Transverse colon (tissue), 4 donors: ENCODE measurements at regions not wholly inside any gene's neighbourhood (a gene's known extent, or its start where the extent isn't known, plus 50 kb on each side); places are given as distances from the start of the nearest gene placed in this dataset.
"Not testable (repeated sequence)": the region's sequence is repeated elsewhere in the genome, so short reads cannot be mapped to it uniquely, and the experiment has no call there.

ENCODE experiments used
- DNase-seq: peaks from one replicate; pipeline ENCODE4 v3.0.0-alpha.2; 2019
- H3K27ac ChIP-seq, 4 donors: fragments of 200-600 bp; sonication (generic); 2 replicates each; pipeline ENCODE4 v1.5.1; 2016 to 2018; ENCODE audit warnings: inconsistent platforms in 4 of 4
- H3K27me3 ChIP-seq: fragments of 200-600 bp; sonication (generic); 2 replicates; pipeline ENCODE4 v1.5.1; 2017; ENCODE audit warnings: inconsistent platforms
- H3K36me3 ChIP-seq, 4 donors: fragments of 200-600 bp; sonication (generic); 2 replicates each; pipeline ENCODE4 v1.5.1; 2017 to 2019; ENCODE audit warnings: inconsistent platforms in 4 of 4
- H3K4me1 ChIP-seq, 4 donors: fragments of 200-600 bp; sonication (generic); 2 replicates each; pipeline ENCODE4 v1.5.1; 2017 to 2020; ENCODE audit warnings: inconsistent platforms in 4 of 4
- H3K4me3 ChIP-seq, 4 donors: fragments of 200-600 bp; sonication (generic); 1 replicate in 1 of 4; 2 replicates in 3 of 4; pipeline versions ENCODE4 v1.5.1 to v1.6.1; 2017 to 2019; ENCODE audit warnings: inconsistent platforms in 4 of 4
- H3K9me3 ChIP-seq, 2 donors: fragments of 200-600 bp; sonication (generic); 2 replicates each; pipeline ENCODE4 v1.5.1; 2017 to 2019; ENCODE audit warnings: inconsistent platforms in 2 of 2
- CTCF ChIP-seq, 5 experiments: fragments of 200-600 bp in 3 of 5; fragments of 450-650 bp in 2 of 5; sonication (generic) in 3 of 5; IDR thresholded peaks; 1 replicate in 2 of 5; 2 replicates in 3 of 5; pipeline ENCODE4 v1.5.1; 2016 to 2017; ENCODE audit warnings: antibody characterized with exemption in 5 of 5, inconsistent platforms in 3 of 5, mild to moderate bottlenecking in 2 of 5, moderate library complexity in 1 of 5
- EP300 ChIP-seq: sonication (generic); formaldehyde crosslinking; IDR thresholded peaks from one replicate; pipeline ENCODE4 v1.6.1; 2017; ENCODE audit warnings: antibody characterized with exemption, low read depth
- POLR2A ChIP-seq: fragments of 450-650 bp; IDR thresholded peaks from one replicate; pipeline ENCODE4 v1.6.1; 2016; ENCODE audit warnings: antibody characterized with exemption, mild to moderate bottlenecking, moderate library complexity
- POLR2AphosphoS5 ChIP-seq, 3 donors: sonication (generic); formaldehyde crosslinking; IDR thresholded peaks; one replicate each; pipeline ENCODE4 v1.6.1; 2016; ENCODE audit warnings: antibody characterized with exemption in 3 of 3
- WGBS, 2 donors: methylation state at CpG; one replicate each; pipeline ENCODE4 v1.1.5; 2018; ENCODE audit warnings: low coverage in 1 of 2; 5-methylcytosine and 5-hydroxymethylcytosine counted together
- in situ Hi-C, 4 donors: fragments of 200-750 bp; cut with MboI; loops; one replicate each; pipeline versions ENCODE4 v1.15.0 to v1.15.1; 2017; ENCODE audit warnings: low sequenced_read_pairs in 3 of 4, low pct_ligation_motif_present in 1 of 4, low pct_unique_long_range_greater_than_20kb in 1 of 4
- intact Hi-C: fragments of 100-400 bp; cut with DNase I; formaldehyde crosslinking; loops from one replicate; pipeline ENCODE4 v1.15.1; 2023; ENCODE audit warnings: low total_unique reads

- WGBS, 2 donors = 70 to 100% methylated on average over 2 of the region's 2 CpGs
- Histone ChIP-seq H3K36me3 (no peaks in the 10 kb centered on the region), H3K4me1 (peaks cover 0 to 5% (median 0%) of the 10 kb centered on the region in 4 donors), H3K4me3 (no peak overlapping the region), H3K27me3 (no peaks in the 10 kb centered on the region), H3K27ac (no peak overlapping the region), H3K9me3 (peaks cover 0 to 6% of the 10 kb centered on the region in 2 donors)
- in situ Hi-C loops = no loop called here
- DNase-seq = no peak
- intact Hi-C loops = no loop called here
- no peak for TF ChIP-seq CTCF (IDR thresholded peaks at IDR 0.05)
- no peak for TF ChIP-seq POLR2AphosphoS5 (IDR thresholded peaks at IDR 0.05)
- no peak for TF ChIP-seq EP300
- TF ChIP-seq POLR2A = no peak
Observed at GRCh38 chr3:102933377-102933776, 498.6 kb downstream of the ZPLD1 start.

GRCh38 chr3:102936511-102937045 lies 501.8 kb downstream of the ZPLD1 start:
- DNase-seq = no peak
- Histone ChIP-seq H3K4me3 (no peak overlapping the region), H3K9me3 (no peaks in the 10 kb centered on the region), H3K4me1 (peaks cover 0 to 5% (median 0%) of the 10 kb centered on the region in 4 donors), H3K27ac (no peak overlapping the region), H3K27me3 (no peaks in the 10 kb centered on the region), H3K36me3 (no peaks in the 10 kb centered on the region)
- TF ChIP-seq POLR2AphosphoS5 (IDR thresholded peaks at IDR 0.05) = no peak
- no peak for TF ChIP-seq EP300
- no peak for TF ChIP-seq POLR2A
- TF ChIP-seq CTCF (IDR thresholded peaks at IDR 0.05) = no peak
- intact Hi-C loops = no loop called here
- 22 to 23% methylated on average over 2 of the region's 2 CpGs for WGBS, 2 donors
- in situ Hi-C loops = no loop called here

- H3K4me1 ChIP-seq = no peaks in the 10 kb centered on the region
- H3K4me3 ChIP-seq = no peak overlapping the region
- no peak overlapping the region for H3K27ac ChIP-seq
- H3K36me3 ChIP-seq = no peaks in the 10 kb centered on the region
- H3K27me3 ChIP-seq = no peaks in the 10 kb centered on the region
- DNase-seq = no peak
- intact Hi-C loops = no loop called here
- in situ Hi-C loops = no loop called here
- 54 to 58% methylated on average over 1 of the region's 1 CpG for WGBS, 2 donors
- no peaks in the 10 kb centered on the region for H3K9me3 ChIP-seq
- TF ChIP-seq CTCF (IDR thresholded peaks at IDR 0.05) = no peak
- TF ChIP-seq POLR2A = no peak
- no peak for TF ChIP-seq EP300
- TF ChIP-seq POLR2AphosphoS5 (IDR thresholded peaks at IDR 0.05) = no peak
Observed at GRCh38 chr3:102941786-102942185, 507.0 kb downstream of the ZPLD1 start.

GRCh38 chr3:102946445-102946844 lies 511.6 kb downstream of the ZPLD1 start:
- H3K9me3 ChIP-seq, H3K4me3 ChIP-seq, H3K4me1 ChIP-seq, intact Hi-C loops, in situ Hi-C loops, H3K27ac ChIP-seq, H3K27me3 ChIP-seq, DNase-seq, H3K36me3 ChIP-seq: not testable (repeated sequence)
- WGBS, 2 donors = 81 to 83% methylated on average over 9 to 10 of the region's 10 CpGs

- intact Hi-C loops = no loop called here
- in situ Hi-C loops = no loop called here
- no peaks in the 10 kb centered on the region for H3K4me1 ChIP-seq
- no peak for DNase-seq
- no peaks in the 10 kb centered on the region for H3K36me3 ChIP-seq
- H3K27me3 ChIP-seq = no peaks in the 10 kb centered on the region
- TF ChIP-seq CTCF (IDR thresholded peaks at IDR 0.05) (no peak), POLR2AphosphoS5 (IDR thresholded peaks at IDR 0.05) (peak in 1 of 3 donors; percentile 27)
- no peak overlapping the region for H3K27ac ChIP-seq
- H3K4me3 ChIP-seq = no peak overlapping the region
- no peaks in the 10 kb centered on the region for H3K9me3 ChIP-seq
Observed at GRCh38 chr3:102972350-102972749, 537.5 kb downstream of the ZPLD1 start.
